WTC11 (cell line): ENCODE measurements at regions not wholly inside any gene's neighbourhood (a gene's known extent, or its start where the extent isn't known, plus 50 kb on each side); places are given as distances from the start of the nearest gene placed in this dataset.

Experiments used
- ATAC-seq: fragments of 200-7000 bp; cut with Tn5 transposase; 2 replicates; pipeline ENCODE4 v1.10.0; 2021; ENCODE audit warnings: mild to moderate bottlenecking, moderate library complexity
- CTCF ChIA-PET: fragments of 300-600 bp; sonication (Branson Sonifier 250); formaldehyde crosslinking; loops from one replicate; lab custom pipeline; 2021; ENCODE audit warnings: antibody characterized with exemption; lab: Charles Lee
- POLR2A ChIA-PET: fragments of 350-600 bp; sonication (Branson Sonifier 250); formaldehyde crosslinking; loops from one replicate; lab custom pipeline; 2021; ENCODE audit warnings: antibody characterized with exemption; lab: Charles Lee
- DNase-seq: peaks from one replicate; pipeline ENCODE4 v3.0.0; 2021; ENCODE audit warnings: low spot score
- H3K27ac Mint-ChIP-seq: 2 replicates; pipeline ENCODE4 v1.8.0; 2021; ENCODE audit warnings: mixed read lengths
- H3K27me3 Mint-ChIP-seq: 2 replicates; pipeline ENCODE4 v1.8.0; 2021; ENCODE audit warnings: low read depth, mild to moderate bottlenecking, moderate library complexity, mixed read lengths
- H3K36me3 Mint-ChIP-seq: 2 replicates; pipeline ENCODE4 v1.8.0; 2021; ENCODE audit warnings: mixed read lengths
- H3K4me1 Mint-ChIP-seq: 2 replicates; pipeline ENCODE4 v1.8.0; 2022; ENCODE audit warnings: mixed read lengths
- H3K4me3 Mint-ChIP-seq: 2 replicates; pipeline ENCODE4 v1.8.0; 2021; ENCODE audit warnings: mild to moderate bottlenecking, moderate library complexity, mixed read lengths
- H3K9me3 Mint-ChIP-seq: 2 replicates; pipeline ENCODE4 v1.8.0; 2021; ENCODE audit warnings: mixed read lengths
- CTCF ChIP-seq: fragments of 200-600 bp; IDR thresholded peaks from 2 replicates; pipeline ENCODE4 v1.8.0; 2022; ENCODE audit warnings: antibody characterized with exemption
- EMX1 ChIP-seq: fragments of 250-450 bp; sonication (Bioruptor Pico); IDR thresholded peaks from 2 replicates; pipeline ENCODE4 v1.8.0; 2021; ENCODE audit warnings: mild to moderate bottlenecking
- ESRRA ChIP-seq: sonication (generic); formaldehyde crosslinking; IDR thresholded peaks from 2 replicates; pipeline ENCODE4 v1.8.1; 2022; ENCODE audit warnings: mild to moderate bottlenecking, missing genetic modification reagents, borderline replicate concordance
- FOXK1 ChIP-seq: sonication (generic); formaldehyde crosslinking; IDR thresholded peaks from 2 replicates; pipeline ENCODE4 v1.8.0; 2022; ENCODE audit warnings: mild to moderate bottlenecking, moderate library complexity, missing genetic modification reagents
- GRHL2 ChIP-seq: fragments of 250-450 bp; sonication (Bioruptor Pico); IDR thresholded peaks from 2 replicates; pipeline ENCODE4 v1.8.0; 2022; ENCODE audit warnings: mild to moderate bottlenecking, moderate library complexity; ENCODE audit not compliant: insufficient replicate concordance, severe bottlenecking
- GTF2I ChIP-seq: fragments of 250-450 bp; sonication (Bioruptor Pico); conservative IDR thresholded peaks from 2 replicates; pipeline ENCODE4 v1.4.0; 2021; ENCODE audit warnings: mild to moderate bottlenecking
- HMGXB4 ChIP-seq: sonication (generic); formaldehyde crosslinking; IDR thresholded peaks from 2 replicates; pipeline ENCODE4 v1.8.1; 2023; ENCODE audit warnings: mild to moderate bottlenecking, moderate library complexity, missing genetic modification reagents
- KAT7 ChIP-seq: sonication (generic); formaldehyde crosslinking; IDR thresholded peaks from 2 replicates; pipeline ENCODE4 v1.8.1; 2023; ENCODE audit warnings: missing genetic modification reagents, mild to moderate bottlenecking, borderline replicate concordance
- MAX ChIP-seq: sonication (generic); formaldehyde crosslinking; IDR thresholded peaks from 2 replicates; pipeline ENCODE4 v1.8.0; 2022; ENCODE audit warnings: mild to moderate bottlenecking, missing genetic modification reagents
- NR2C2 ChIP-seq: sonication (generic); formaldehyde crosslinking; IDR thresholded peaks from 2 replicates; pipeline ENCODE4 v1.8.0; 2022; ENCODE audit warnings: mild to moderate bottlenecking, missing genetic modification reagents
- OVOL2 ChIP-seq: fragments of 250-450 bp; sonication (Bioruptor Pico); IDR thresholded peaks from 2 replicates; pipeline ENCODE4 v1.9.0; 2021; ENCODE audit warnings: mild to moderate bottlenecking, borderline replicate concordance
- PRDM15 ChIP-seq: sonication (generic); formaldehyde crosslinking; IDR thresholded peaks from 2 replicates; pipeline ENCODE4 v1.8.0; 2022; ENCODE audit warnings: missing genetic modification reagents
- RELA ChIP-seq: sonication (generic); formaldehyde crosslinking; IDR thresholded peaks from 2 replicates; pipeline ENCODE4 v1.8.1; 2022; ENCODE audit warnings: missing genetic modification reagents, mild to moderate bottlenecking, borderline replicate concordance
- RORB ChIP-seq: fragments of 250-450 bp; sonication (Bioruptor Pico); IDR thresholded peaks from 2 replicates; pipeline ENCODE4 v1.9.0; 2021; ENCODE audit warnings: mild to moderate bottlenecking
- SMAD4 ChIP-seq: sonication (generic); formaldehyde crosslinking; IDR thresholded peaks from 2 replicates; pipeline ENCODE4 v1.8.0; 2022; ENCODE audit warnings: mild to moderate bottlenecking, missing genetic modification reagents
- STAT6 ChIP-seq: sonication (generic); formaldehyde crosslinking; conservative IDR thresholded peaks from 2 replicates; pipeline ENCODE4 v1.8.1; 2023; ENCODE audit warnings: mild to moderate bottlenecking, low read depth, missing genetic modification reagents, moderate library complexity
- ZBTB43 ChIP-seq: sonication (generic); formaldehyde crosslinking; IDR thresholded peaks from 2 replicates; pipeline ENCODE4 v1.8.1; 2023; ENCODE audit warnings: mild to moderate bottlenecking, missing genetic modification reagents
- ZNF232 ChIP-seq: sonication (generic); formaldehyde crosslinking; IDR thresholded peaks from 2 replicates; pipeline ENCODE4 v1.8.0; 2022; ENCODE audit warnings: mild to moderate bottlenecking, missing genetic modification reagents
- ZNF281 ChIP-seq: sonication (generic); formaldehyde crosslinking; IDR thresholded peaks from 2 replicates; pipeline ENCODE4 v1.8.0; 2023; ENCODE audit warnings: mild to moderate bottlenecking, missing genetic modification reagents
- ZNF317 ChIP-seq: sonication (generic); formaldehyde crosslinking; IDR thresholded peaks from 2 replicates; pipeline ENCODE4 v1.8.1; 2023; ENCODE audit warnings: low read depth, mild to moderate bottlenecking, moderate library complexity, missing genetic modification reagents, borderline replicate concordance
- ZNF396 ChIP-seq: fragments of 250-450 bp; sonication (Bioruptor Pico); IDR thresholded peaks from 2 replicates; pipeline ENCODE4 v1.8.0; 2021; ENCODE audit warnings: mild to moderate bottlenecking, moderate library complexity, borderline replicate concordance
- ZNF423 ChIP-seq: fragments of 250-450 bp; sonication (Bioruptor Pico); IDR thresholded peaks from 2 replicates; pipeline ENCODE4 v2.1.2; 2022; ENCODE audit warnings: mild to moderate bottlenecking, moderate library complexity

- ChIA-PET CTCF (no interaction called here), POLR2A (no interaction called here)
- no peak for DNase-seq
- Mint-ChIP-seq H3K9me3 (peaks cover 11% of the 10 kb centered on the region), H3K36me3 (no peaks in the 10 kb centered on the region), H3K27ac (no peak overlapping the region), H3K4me1 (no peaks in the 10 kb centered on the region), H3K27me3 (no peaks in the 10 kb centered on the region), H3K4me3 (no peak overlapping the region)
- TF ChIP-seq NR2C2 (CRISPR knock-in tag) (no peak), PRDM15 (no peak), OVOL2 (CRISPR knock-in tag) (no peak), ZNF281 (no peak), KAT7 (CRISPR knock-in tag) (no peak), ZNF423 (CRISPR knock-in tag) (no peak), EMX1 (CRISPR knock-in tag) (no peak), SMAD4 (no peak), ZNF232 (CRISPR knock-in tag) (no peak), RORB (no peak), GTF2I (CRISPR knock-in tag) (no peak), GRHL2 (CRISPR knock-in tag) (no peak), STAT6 (CRISPR knock-in tag) (no peak), ZNF396 (CRISPR knock-in tag) (no peak), FOXK1 (CRISPR knock-in tag) (no peak), ZBTB43 (CRISPR knock-in tag) (no peak), MAX (CRISPR knock-in tag) (no peak)
- ATAC-seq: no peak; the same call in 1 of the 2 replicates
These were observed 278.1 kb upstream of the SYNCRIP start for GRCh38 chr6:85920782-85921181.

GRCh38 chr6:85917522-85917921 lies 274.8 kb upstream of the SYNCRIP start:
- Mint-ChIP-seq H3K36me3 (no peaks in the 10 kb centered on the region), H3K27ac (no peak overlapping the region), H3K4me3 (no peak overlapping the region), H3K27me3 (no peaks in the 10 kb centered on the region), H3K9me3 (no peaks in the 10 kb centered on the region), H3K4me1 (no peaks in the 10 kb centered on the region)
- no peak for DNase-seq
- ChIA-PET CTCF (no interaction called here), POLR2A (no interaction called here)
- no peak for ATAC-seq
- no peak for TF ChIP-seq RELA
- TF ChIP-seq ZNF317 (CRISPR knock-in tag): no peak
- no peak for TF ChIP-seq CTCF
- no peak for TF ChIP-seq RORB
- no peak for TF ChIP-seq ESRRA (CRISPR knock-in tag)
- no peak for TF ChIP-seq HMGXB4 (CRISPR knock-in tag)
